CD4-positive, alpha-beta T cell treated with Interleukin-15 for 4 hours (primary cell): ENCODE measurements at regions not wholly inside any gene's neighbourhood (a gene's known extent, or its start where the extent isn't known, plus 50 kb on each side); places are given as distances from the start of the nearest gene placed in this dataset.

ENCODE experiments used
- DNase-seq: peaks from one replicate; pipeline ENCODE4 v3.0.0-alpha.2; 2020; ENCODE audit warnings: low spot score

DNA sequence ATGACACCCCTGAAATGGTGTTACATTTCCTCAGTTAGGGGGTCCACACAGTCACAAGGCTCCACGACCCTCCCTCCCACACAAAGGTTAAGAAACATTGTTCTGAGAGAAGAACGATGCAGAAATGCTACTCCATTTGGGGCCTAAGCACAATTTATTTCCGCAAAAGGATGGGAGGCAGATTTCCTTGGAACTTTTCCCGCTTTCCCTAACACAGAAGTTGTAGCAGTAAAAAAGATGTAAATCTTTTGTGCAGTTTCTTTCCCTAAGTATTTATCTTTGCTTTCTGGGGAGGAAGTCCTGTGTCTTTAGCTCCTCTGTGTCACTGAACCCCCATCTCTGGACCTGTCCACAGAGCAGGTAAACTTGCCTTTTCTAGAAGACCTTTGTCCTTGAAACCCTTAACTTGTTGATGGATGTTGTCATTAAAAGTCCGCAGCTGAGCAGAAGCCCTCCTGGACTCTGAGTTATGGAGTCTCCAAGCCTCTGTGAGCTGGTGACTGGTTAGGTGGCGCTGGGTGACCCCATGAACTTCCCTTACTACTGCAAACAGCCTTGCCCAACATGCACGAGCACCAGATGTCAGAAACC is 67.2 kb upstream of the SHISA3 start:
- DNase-seq = no peak

DNA sequence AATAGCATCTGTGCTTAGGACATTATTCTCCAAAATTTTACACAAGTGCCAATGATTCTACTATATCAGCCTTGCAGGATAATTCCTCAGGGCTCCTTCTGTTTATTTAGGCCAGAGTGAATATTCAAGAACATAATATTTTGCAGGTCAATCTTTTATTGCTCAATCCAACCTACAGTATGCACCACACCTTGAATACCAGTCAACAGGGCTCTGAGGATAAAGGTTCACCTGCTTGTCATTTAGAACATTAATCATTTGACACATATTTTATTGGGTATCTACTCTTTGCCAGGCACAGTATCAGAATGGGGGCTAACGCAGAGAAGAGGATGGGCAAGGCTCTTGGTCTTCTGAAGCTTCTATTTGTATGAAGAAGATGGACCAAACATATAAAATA is 66.2 kb upstream of the SHISA3 start:
- no peak for DNase-seq

DNA sequence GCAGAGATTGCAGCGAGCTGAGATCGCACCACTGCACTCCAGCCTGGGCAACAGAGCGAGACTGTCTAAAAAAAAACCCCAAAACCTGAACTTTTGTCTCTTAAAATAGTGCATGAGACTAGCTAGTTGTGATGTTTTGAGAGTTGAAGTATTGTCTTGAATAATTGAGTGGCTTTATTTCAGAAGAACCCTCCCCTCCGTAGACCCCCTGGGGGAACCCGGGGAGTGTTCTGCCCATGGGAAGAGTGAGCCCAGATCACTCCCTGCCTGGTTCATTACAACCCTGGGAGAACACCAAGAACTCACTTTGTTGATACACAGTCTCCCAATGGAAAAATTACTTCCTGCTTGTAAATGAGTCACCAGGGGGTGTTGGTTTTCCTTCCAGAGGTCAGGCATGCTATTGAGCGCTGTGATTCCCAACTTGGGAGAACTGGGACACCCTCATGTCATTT is 65.3 kb upstream of the SHISA3 start:
- DNase-seq = no peak

DNA sequence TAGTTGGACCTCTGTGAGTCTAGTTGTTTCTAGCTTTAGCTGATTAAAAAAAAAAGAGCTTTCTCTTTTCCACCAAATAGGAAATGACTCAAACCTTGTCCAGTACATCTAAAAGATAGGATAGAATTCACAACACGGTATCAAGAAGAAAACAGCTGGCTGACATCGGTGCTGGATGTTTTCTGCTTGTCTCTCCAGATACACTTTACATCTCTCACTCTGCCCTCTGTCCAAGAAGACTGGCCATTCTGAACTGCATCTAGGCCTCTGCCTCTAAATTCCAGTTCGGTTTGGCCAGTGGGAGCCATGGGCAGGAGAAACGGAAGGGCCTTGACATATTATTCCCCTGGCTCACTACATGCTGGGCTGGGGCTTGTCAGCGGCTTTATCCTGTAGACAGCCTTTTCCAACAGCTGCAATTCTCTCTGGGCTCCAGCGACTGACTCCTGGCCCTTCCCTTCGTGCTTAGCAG is 57.3 kb upstream of the SHISA3 start:
- DNase-seq = no peak

DNA sequence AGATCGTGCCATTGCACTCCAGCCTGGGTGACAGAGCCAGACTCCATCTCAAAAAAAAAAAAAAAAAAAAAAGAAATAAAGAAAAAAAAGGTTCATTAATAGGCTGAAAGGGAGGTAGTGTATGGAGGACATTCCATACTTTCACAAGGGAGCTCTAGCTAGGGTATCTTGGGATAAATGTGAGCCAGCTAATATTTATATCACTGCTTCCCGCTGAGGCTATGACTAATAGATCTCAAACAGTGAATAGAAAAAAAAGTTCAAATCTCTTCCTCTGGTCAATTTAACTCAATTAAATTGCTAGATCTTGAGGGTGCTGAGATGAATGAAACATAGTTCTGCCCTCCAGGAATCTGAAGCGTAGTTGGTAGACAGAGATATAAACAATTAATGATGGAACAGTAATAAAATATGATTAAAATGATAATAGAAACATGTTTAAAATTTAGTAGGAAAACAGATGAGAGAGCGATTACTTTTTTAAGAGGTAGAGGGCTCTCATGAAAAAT is 55.7 kb upstream of the SHISA3 start:
- DNase-seq = no peak

DNA sequence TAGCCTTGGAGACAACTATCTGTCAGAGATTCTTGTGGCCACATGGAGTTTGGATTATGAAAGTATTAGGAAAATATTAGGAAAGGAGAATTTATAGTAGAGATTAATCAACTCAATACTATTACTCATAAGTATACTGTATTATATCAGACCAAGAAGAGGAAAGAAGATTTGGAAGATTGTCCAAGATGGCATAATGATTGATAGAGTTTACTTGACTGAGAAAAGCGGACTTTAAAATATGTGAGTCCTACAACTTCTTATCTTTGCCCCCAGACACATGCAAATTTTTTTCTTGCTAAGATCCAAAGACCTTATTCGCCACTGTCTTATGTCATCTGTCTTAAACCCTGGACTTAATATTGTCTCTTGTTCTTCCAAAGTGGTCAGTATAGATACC is 54.8 kb upstream of the SHISA3 start:
- DNase-seq = no peak

DNA sequence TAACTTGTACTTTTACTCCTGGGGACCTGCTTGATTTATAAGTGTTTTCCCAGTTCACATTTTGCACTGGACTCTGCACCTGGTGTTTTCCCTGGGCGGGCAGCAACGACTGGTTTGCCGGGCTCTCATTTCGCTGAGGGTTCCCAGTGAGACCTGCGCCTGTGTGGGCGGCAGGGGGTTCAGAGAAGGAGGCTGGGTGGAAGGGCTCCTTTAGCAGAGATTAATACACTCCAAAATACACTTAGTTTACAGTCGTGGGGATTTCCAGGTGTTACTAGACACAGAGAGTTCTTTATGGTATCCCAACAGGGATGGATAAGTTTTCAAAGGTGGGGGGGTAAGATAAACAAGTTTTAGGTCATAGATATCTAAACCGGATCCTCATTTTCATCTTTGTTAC is 53.0 kb upstream of the SHISA3 start:
- no peak for DNase-seq

DNA sequence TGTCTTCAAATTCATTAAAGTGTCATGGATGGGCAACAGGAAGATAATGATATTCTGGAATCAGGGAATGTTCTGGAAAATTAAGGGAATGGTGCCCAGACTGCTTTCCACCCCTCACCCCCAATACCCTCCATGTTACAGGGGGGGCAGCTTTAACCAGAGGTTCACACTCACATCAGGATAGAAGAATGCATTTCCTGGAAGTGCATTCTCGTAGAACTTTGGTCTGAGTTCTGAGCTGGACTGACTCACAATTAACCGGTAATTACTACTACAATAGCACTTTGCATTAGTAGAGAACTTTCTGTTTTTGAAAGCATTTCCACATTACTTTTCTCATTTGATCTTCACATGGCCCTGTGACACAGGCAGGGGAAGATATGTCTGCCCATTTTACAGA is 52.5 kb upstream of the SHISA3 start:
- no peak for DNase-seq

DNA sequence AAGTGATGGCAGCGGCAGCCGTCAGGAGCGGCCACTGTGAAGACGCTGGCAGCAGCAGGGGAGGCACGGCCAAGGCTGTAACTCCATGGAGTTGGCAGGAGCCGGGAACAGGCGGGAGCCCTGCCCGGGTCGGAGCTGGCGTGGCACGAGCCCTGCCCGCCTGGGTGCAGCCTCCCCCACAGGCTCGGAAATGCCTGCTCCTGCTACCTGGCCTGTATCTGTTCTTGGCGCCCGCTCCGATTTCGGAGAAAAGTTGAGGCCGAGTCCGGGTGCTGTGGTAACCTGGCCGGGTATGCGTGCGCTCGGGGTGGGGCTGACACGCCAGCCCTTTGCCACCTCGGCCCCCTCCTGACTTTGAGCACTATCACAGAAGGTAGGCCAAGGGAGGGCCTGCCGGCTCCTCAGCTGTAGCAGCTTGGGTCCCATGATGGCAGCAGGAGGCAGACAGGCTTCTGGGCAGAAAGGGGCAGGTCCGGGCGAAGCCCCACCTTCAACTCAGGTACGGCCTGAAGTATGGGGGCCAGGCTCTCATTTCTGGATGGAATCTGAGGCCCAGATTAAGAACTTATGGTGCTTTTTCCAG is 51.2 kb upstream of the SHISA3 start:
- no peak for DNase-seq

DNA sequence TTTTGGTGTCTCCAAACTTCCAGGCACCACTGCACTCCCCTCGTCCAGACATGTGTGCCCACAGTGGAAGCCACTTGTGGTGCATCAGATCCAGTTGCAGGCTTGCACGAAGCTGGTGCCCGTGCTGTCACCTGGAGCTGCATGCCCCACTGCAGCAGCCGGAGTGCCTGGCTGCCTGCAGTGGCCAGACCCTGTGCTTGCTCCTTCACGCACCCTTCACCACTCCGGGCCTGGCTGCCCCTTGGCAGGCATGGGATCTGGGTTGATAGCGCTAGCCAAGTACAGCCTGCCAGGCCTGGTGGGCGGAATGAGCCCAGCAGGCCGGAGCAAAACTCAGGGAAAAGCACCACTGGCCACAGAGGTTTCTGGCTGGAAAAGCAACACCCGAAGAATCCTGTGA is 50.2 kb upstream of the SHISA3 start:
- no peak for DNase-seq
